Upper lobe of left lung (tissue), 6 donors: ENCODE measurements at regions not wholly inside any gene's neighbourhood (a gene's known extent, or its start where the extent isn't known, plus 50 kb on each side); places are given as distances from the start of the nearest gene placed in this dataset.

Experiments used
- ATAC-seq, 2 donors: fragments of 200-7000 bp; cut with Tn5 transposase; one replicate each; pipeline ENCODE4 v1.9.1; 2022; ENCODE audit warnings: mild to moderate bottlenecking in 2 of 2, moderate library complexity in 2 of 2; ENCODE audit not compliant: low FRiP score in 2 of 2
- DNase-seq, 2 donors: peaks; one replicate each; pipeline ENCODE4 v3.0.0-alpha.2; 2019 to 2020
- H3K27ac ChIP-seq, 4 donors: fragments of 200-600 bp; sonication (generic); one replicate each; pipeline ENCODE4 v1.5.1; 2016 to 2019
- H3K27me3 ChIP-seq, 4 donors: fragments of 200-600 bp; sonication (generic); one replicate each; pipeline ENCODE4 v1.5.1; 2017 to 2019
- H3K36me3 ChIP-seq, 4 donors: fragments of 200-600 bp; sonication (generic); one replicate each; pipeline ENCODE4 v1.5.1; 2016 to 2019
- H3K4me1 ChIP-seq, 4 donors: fragments of 200-600 bp; sonication (generic); one replicate each; pipeline ENCODE4 v1.5.1; 2018 to 2019
- H3K4me3 ChIP-seq, 4 donors: fragments of 200-600 bp; sonication (generic); one replicate each; pipeline ENCODE4 v1.5.1; 2017 to 2019; ENCODE audit warnings: mild to moderate bottlenecking in 2 of 4, moderate library complexity in 1 of 4
- H3K9me3 ChIP-seq, 4 donors: fragments of 200-600 bp; sonication (generic); one replicate each; pipeline ENCODE4 v1.5.1; 2018 to 2019
- CTCF ChIP-seq, 6 experiments: fragments of 450-650 bp in 4 of 6; fragments of 200-600 bp in 2 of 6; sonication (generic) in 2 of 6; IDR thresholded peaks; one replicate each; pipeline ENCODE4 v1.5.1; 2016 to 2019; ENCODE audit warnings: antibody characterized with exemption in 6 of 6
- EP300 ChIP-seq, 4 donors: sonication (generic); formaldehyde crosslinking; IDR thresholded peaks; one replicate each; pipeline ENCODE4 v1.5.1; 2017; ENCODE audit warnings: antibody characterized with exemption in 4 of 4, control low read depth in 2 of 4
- POLR2A ChIP-seq, 4 donors: fragments of 450-650 bp; IDR thresholded peaks; one replicate each; pipeline ENCODE4 v1.5.1; 2016 to 2017; ENCODE audit warnings: antibody characterized with exemption in 4 of 4, mild to moderate bottlenecking in 2 of 4
- POLR2AphosphoS5 ChIP-seq, 2 donors: sonication (generic); formaldehyde crosslinking; IDR thresholded peaks; one replicate each; pipeline ENCODE4 v1.5.1; 2017; ENCODE audit warnings: antibody characterized with exemption in 2 of 2
- WGBS, 2 donors: methylation state at CpG; one replicate each; pipeline ENCODE4 v1.1.5; 2017 to 2018; 5-methylcytosine and 5-hydroxymethylcytosine counted together
- donor health status: DM: no; HTN: no; CAD: no; lungs with moderate emphysema.
- donor health status: DM: no; HTN: yes; CAD: no; lungs with severe emphysema.

- TF ChIP-seq CTCF (IDR thresholded peaks at IDR 0.05) (no peak), POLR2AphosphoS5 (IDR thresholded peaks at IDR 0.05) (no peak), POLR2A (IDR thresholded peaks at IDR 0.05) (no peak), EP300 (IDR thresholded peaks at IDR 0.05) (no peak)
- ATAC-seq (no peak), DNase-seq (peak in 1 of 2 donors; percentile 75)
- H3K36me3 ChIP-seq = no peaks in the 10 kb centered on the region
- no peaks in the 10 kb centered on the region for H3K9me3 ChIP-seq
- 71 to 72% methylated on average over 8 to 15 of the region's 16 CpGs for WGBS, 2 donors
- H3K4me3 ChIP-seq = no peak overlapping the region
- H3K4me1 ChIP-seq = peaks cover 0 to 11% (median 0%) of the 10 kb centered on the region in 4 donors
- H3K27me3 ChIP-seq = no peaks in the 10 kb centered on the region
- no peak overlapping the region for H3K27ac ChIP-seq
Measured at GRCh38 chr16:87041286-87041685, 275.9 kb downstream of the C16orf95 start.

- H3K9me3 ChIP-seq = no peaks in the 10 kb centered on the region
- H3K4me1 ChIP-seq = peaks cover 0 to 11% (median 0%) of the 10 kb centered on the region in 4 donors
- no peaks in the 10 kb centered on the region for H3K27me3 ChIP-seq
- H3K27ac ChIP-seq = no peak overlapping the region
- WGBS, 2 donors = 61 to 65% methylated on average over 17 to 20 of the region's 20 CpGs
- no peak overlapping the region for H3K4me3 ChIP-seq
- DNase-seq = no peak
- no peaks in the 10 kb centered on the region for H3K36me3 ChIP-seq
- ATAC-seq = no peak
- TF ChIP-seq EP300 (IDR thresholded peaks at IDR 0.05) (no peak), POLR2A (IDR thresholded peaks at IDR 0.05) (no peak), POLR2AphosphoS5 (IDR thresholded peaks at IDR 0.05) (no peak), CTCF (IDR thresholded peaks at IDR 0.05) (no peak)
Measured at GRCh38 chr16:87042551-87043230, 274.5 kb downstream of the C16orf95 start.

- no peak for ATAC-seq
- 26 to 31% methylated on average over 19 to 20 of the region's 20 CpGs for WGBS, 2 donors
- no peaks in the 10 kb centered on the region for H3K27me3 ChIP-seq
- no peak overlapping the region for H3K4me3 ChIP-seq
- TF ChIP-seq EP300 (IDR thresholded peaks at IDR 0.05) = no peak
- no peak for TF ChIP-seq POLR2A (IDR thresholded peaks at IDR 0.05)
- TF ChIP-seq POLR2AphosphoS5 (IDR thresholded peaks at IDR 0.05) = no peak
- no peak for TF ChIP-seq CTCF (IDR thresholded peaks at IDR 0.05)
- no peak for DNase-seq
- H3K9me3 ChIP-seq = no peaks in the 10 kb centered on the region
- no peaks in the 10 kb centered on the region for H3K36me3 ChIP-seq
- peaks cover 0 to 11% (median 0%) of the 10 kb centered on the region in 4 donors for H3K4me1 ChIP-seq
- no peak overlapping the region for H3K27ac ChIP-seq
Measured at GRCh38 chr16:87043231-87044031, 273.8 kb downstream of the C16orf95 start.

- Histone ChIP-seq H3K27ac (no peak overlapping the region), H3K36me3 (no peaks in the 10 kb centered on the region), H3K9me3 (no peaks in the 10 kb centered on the region), H3K27me3 (no peaks in the 10 kb centered on the region), H3K4me3 (no peak overlapping the region), H3K4me1 (peaks cover 0 to 11% (median 0%) of the 10 kb centered on the region in 4 donors)
- 53 to 66% methylated on average over 8 of the region's 8 CpGs for WGBS, 2 donors
- ATAC-seq = no peak
- DNase-seq = no peak
- no peak for TF ChIP-seq CTCF (IDR thresholded peaks at IDR 0.05)
- no peak for TF ChIP-seq POLR2AphosphoS5 (IDR thresholded peaks at IDR 0.05)
- no peak for TF ChIP-seq POLR2A (IDR thresholded peaks at IDR 0.05)
- TF ChIP-seq EP300 (IDR thresholded peaks at IDR 0.05) = no peak
Measured at GRCh38 chr16:87044032-87044382, 273.2 kb downstream of the C16orf95 start.
